ENCODE measurements at regions not wholly inside any gene's neighbourhood (a gene's known extent, or its start where the extent isn't known, plus 50 kb on each side); places are given as distances from the start of the nearest gene placed in this dataset.

DNA sequence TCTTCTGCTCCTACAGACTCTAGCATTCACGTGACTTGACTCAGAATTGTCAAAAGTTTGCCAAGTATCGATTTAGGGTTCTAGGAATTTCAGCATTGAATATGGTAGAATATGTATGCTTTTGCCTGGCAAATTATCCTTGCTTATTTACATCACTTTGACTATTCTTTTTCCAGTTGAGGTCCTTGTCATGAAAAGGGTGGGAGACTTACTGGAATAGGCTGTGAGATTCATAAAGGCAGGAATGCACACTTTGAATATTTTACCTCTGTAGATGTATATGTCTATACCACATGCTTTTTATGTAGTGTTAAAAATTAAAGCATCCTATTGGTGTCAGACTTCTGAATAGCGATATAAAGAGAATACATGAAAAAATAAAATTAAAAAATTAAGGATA lies 378.8 kb upstream of the RARB start:
- H3K27ac Mint-ChIP-seq: no peak overlapping the region
- H3K4me3 Mint-ChIP-seq: no peak overlapping the region
- H3K4me1 Mint-ChIP-seq (ENCODE audit: low read depth): no peaks in the 10 kb centered on the region
- no peaks in the 10 kb centered on the region for H3K36me3 Mint-ChIP-seq (ENCODE audit: low read depth)
- DNase-seq (ENCODE audit: low spot score): no peak
- intact Hi-C loops (cut with micrococcal nuclease): no loop called here
- peaks cover 8% of the 10 kb centered on the region for H3K9me3 Mint-ChIP-seq
- no peaks in the 10 kb centered on the region for H3K27me3 Mint-ChIP-seq (ENCODE audit: insufficient read depth)

GRCh38 chr3:25053360-25053759 lies 374.7 kb upstream of the RARB start:
- Mint-ChIP-seq H3K4me3 (no peak overlapping the region), H3K27ac (no peak overlapping the region), H3K9me3 (peaks cover 8% of the 10 kb centered on the region), H3K36me3 (ENCODE audit: low read depth) (no peaks in the 10 kb centered on the region), H3K27me3 (ENCODE audit: insufficient read depth) (no peaks in the 10 kb centered on the region), H3K4me1 (ENCODE audit: low read depth) (no peaks in the 10 kb centered on the region)
- DNase-seq (ENCODE audit: low spot score): no peak
- intact Hi-C loops (cut with micrococcal nuclease): no loop called here

GRCh38 chr3:25056036-25056755 lies 371.9 kb upstream of the RARB start:
- no peak for DNase-seq (ENCODE audit: low spot score)
- Mint-ChIP-seq H3K27ac (no peak overlapping the region), H3K36me3 (ENCODE audit: low read depth) (no peaks in the 10 kb centered on the region), H3K9me3 (no peaks in the 10 kb centered on the region), H3K4me1 (ENCODE audit: low read depth) (no peaks in the 10 kb centered on the region), H3K27me3 (ENCODE audit: insufficient read depth) (no peaks in the 10 kb centered on the region), H3K4me3 (no peak overlapping the region)
- intact Hi-C loops (cut with micrococcal nuclease): no loop called here

- Mint-ChIP-seq H3K36me3 (ENCODE audit: low read depth) (no peaks in the 10 kb centered on the region), H3K4me3 (no peak overlapping the region), H3K27me3 (ENCODE audit: insufficient read depth) (no peaks in the 10 kb centered on the region), H3K27ac (no peak overlapping the region), H3K9me3 (no peaks in the 10 kb centered on the region), H3K4me1 (ENCODE audit: low read depth) (no peaks in the 10 kb centered on the region)
- DNase-seq (ENCODE audit: low spot score): no peak
- intact Hi-C loops (cut with micrococcal nuclease): no loop called here
Measured at GRCh38 chr3:25056803-25057351, 371.2 kb upstream of the RARB start.

DNA sequence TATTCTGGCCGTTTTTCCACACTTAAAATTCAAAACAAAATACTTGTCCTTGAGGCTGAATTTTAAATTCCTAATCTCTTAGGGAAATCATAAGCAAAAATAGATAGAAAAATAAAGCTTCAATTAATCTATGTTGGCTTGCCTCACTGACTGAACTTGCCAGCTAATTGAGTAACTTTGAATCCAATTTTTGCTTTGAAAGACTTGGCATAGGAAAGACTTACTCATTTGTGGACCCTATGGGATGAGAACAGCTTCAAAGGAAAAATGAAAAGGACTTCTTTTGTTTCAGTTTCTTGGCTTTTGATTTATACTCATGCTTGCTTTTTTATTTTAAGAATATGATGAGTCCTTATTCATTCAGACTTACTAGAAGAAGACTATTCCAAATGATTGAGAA lies 370.7 kb upstream of the RARB start:
- H3K27ac Mint-ChIP-seq: no peak overlapping the region
- H3K9me3 Mint-ChIP-seq: no peaks in the 10 kb centered on the region
- no peaks in the 10 kb centered on the region for H3K4me1 Mint-ChIP-seq (ENCODE audit: low read depth)
- H3K4me3 Mint-ChIP-seq: no peak overlapping the region
- H3K27me3 Mint-ChIP-seq (ENCODE audit: insufficient read depth): no peaks in the 10 kb centered on the region
- intact Hi-C loops (cut with micrococcal nuclease): no loop called here
- no peak for DNase-seq (ENCODE audit: low spot score)
- no peaks in the 10 kb centered on the region for H3K36me3 Mint-ChIP-seq (ENCODE audit: low read depth)

GRCh38 chr3:25064681-25065080 lies 363.4 kb upstream of the RARB start:
- DNase-seq (ENCODE audit: low spot score): no peak
- H3K4me3 Mint-ChIP-seq: no peak overlapping the region

GRCh38 chr3:25069970-25070369 lies 358.1 kb upstream of the RARB start:
- H3K9me3 Mint-ChIP-seq: peaks cover 12% of the 10 kb centered on the region
- intact Hi-C loops (cut with micrococcal nuclease): no loop called here
- H3K36me3 Mint-ChIP-seq (ENCODE audit: low read depth): no peaks in the 10 kb centered on the region
- H3K27ac Mint-ChIP-seq: no peak overlapping the region
- no peaks in the 10 kb centered on the region for H3K27me3 Mint-ChIP-seq (ENCODE audit: insufficient read depth)
- DNase-seq (ENCODE audit: low spot score): no peak
- H3K4me3 Mint-ChIP-seq: no peak overlapping the region
- no peaks in the 10 kb centered on the region for H3K4me1 Mint-ChIP-seq (ENCODE audit: low read depth)

More at GRCh38 chr3:25064681-25065080, 363.4 kb upstream of the RARB start:
- intact Hi-C loops (cut with micrococcal nuclease): no loop called here
- Mint-ChIP-seq H3K9me3 (peaks cover 11% of the 10 kb centered on the region), H3K4me1 (ENCODE audit: low read depth) (no peaks in the 10 kb centered on the region), H3K27me3 (ENCODE audit: insufficient read depth) (no peaks in the 10 kb centered on the region), H3K27ac (no peak overlapping the region), H3K36me3 (ENCODE audit: low read depth) (no peaks in the 10 kb centered on the region)

DNA sequence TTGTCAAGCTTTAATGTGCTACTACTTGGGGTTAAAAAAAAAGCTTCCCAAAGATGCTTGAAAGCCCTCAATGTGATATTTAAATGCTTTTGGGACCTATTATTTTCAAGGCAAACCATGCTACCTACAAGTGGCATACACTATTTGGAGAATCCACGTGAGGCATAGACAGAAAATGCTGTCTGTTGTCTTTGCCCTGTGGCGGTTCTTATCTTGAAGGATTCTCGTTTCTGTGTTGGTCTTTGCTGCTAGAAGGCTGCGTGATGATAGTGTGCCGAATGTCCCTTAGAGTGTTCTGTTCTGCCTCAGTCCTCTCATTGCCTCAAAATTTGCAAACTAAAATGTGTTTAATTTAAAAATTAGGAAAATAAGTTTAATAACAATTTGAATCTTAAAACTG lies 356.2 kb upstream of the RARB start:
- H3K4me3 Mint-ChIP-seq: no peak overlapping the region
- intact Hi-C loops (cut with micrococcal nuclease): no loop called here
- peaks cover 9% of the 10 kb centered on the region for H3K9me3 Mint-ChIP-seq
- H3K4me1 Mint-ChIP-seq (ENCODE audit: low read depth): no peaks in the 10 kb centered on the region
- H3K36me3 Mint-ChIP-seq (ENCODE audit: low read depth): no peaks in the 10 kb centered on the region
- H3K27me3 Mint-ChIP-seq (ENCODE audit: insufficient read depth): no peaks in the 10 kb centered on the region
- H3K27ac Mint-ChIP-seq: no peak overlapping the region
- DNase-seq (ENCODE audit: low spot score): no peak

- Mint-ChIP-seq H3K4me3 (no peak overlapping the region), H3K9me3 (peaks cover 5% of the 10 kb centered on the region), H3K27me3 (ENCODE audit: insufficient read depth) (no peaks in the 10 kb centered on the region), H3K4me1 (ENCODE audit: low read depth) (no peaks in the 10 kb centered on the region), H3K27ac (no peak overlapping the region), H3K36me3 (ENCODE audit: low read depth) (no peaks in the 10 kb centered on the region)
- DNase-seq (ENCODE audit: low spot score): no peak
- intact Hi-C loops (cut with micrococcal nuclease): no loop called here
Measured at GRCh38 chr3:25073423-25073822, 354.6 kb upstream of the RARB start.

- no peak overlapping the region for H3K27ac Mint-ChIP-seq
- intact Hi-C loops (cut with micrococcal nuclease): no loop called here
- no peak overlapping the region for H3K4me3 Mint-ChIP-seq
- DNase-seq (ENCODE audit: low spot score): no peak
- peaks cover 5% of the 10 kb centered on the region for H3K9me3 Mint-ChIP-seq
- H3K27me3 Mint-ChIP-seq (ENCODE audit: insufficient read depth): no peaks in the 10 kb centered on the region
- no peaks in the 10 kb centered on the region for H3K4me1 Mint-ChIP-seq (ENCODE audit: low read depth)
- H3K36me3 Mint-ChIP-seq (ENCODE audit: low read depth): no peaks in the 10 kb centered on the region
Measured at GRCh38 chr3:25074149-25074548, 353.9 kb upstream of the RARB start.

GRCh38 chr3:25080461-25080860 lies 347.6 kb upstream of the RARB start:
- Mint-ChIP-seq H3K4me3 (no peak overlapping the region), H3K27me3 (ENCODE audit: insufficient read depth) (no peaks in the 10 kb centered on the region), H3K9me3 (no peaks in the 10 kb centered on the region), H3K4me1 (ENCODE audit: low read depth) (no peaks in the 10 kb centered on the region), H3K27ac (no peak overlapping the region), H3K36me3 (ENCODE audit: low read depth) (no peaks in the 10 kb centered on the region)
- DNase-seq (ENCODE audit: low spot score): no peak
- intact Hi-C loops (cut with micrococcal nuclease): no loop called here

DNA sequence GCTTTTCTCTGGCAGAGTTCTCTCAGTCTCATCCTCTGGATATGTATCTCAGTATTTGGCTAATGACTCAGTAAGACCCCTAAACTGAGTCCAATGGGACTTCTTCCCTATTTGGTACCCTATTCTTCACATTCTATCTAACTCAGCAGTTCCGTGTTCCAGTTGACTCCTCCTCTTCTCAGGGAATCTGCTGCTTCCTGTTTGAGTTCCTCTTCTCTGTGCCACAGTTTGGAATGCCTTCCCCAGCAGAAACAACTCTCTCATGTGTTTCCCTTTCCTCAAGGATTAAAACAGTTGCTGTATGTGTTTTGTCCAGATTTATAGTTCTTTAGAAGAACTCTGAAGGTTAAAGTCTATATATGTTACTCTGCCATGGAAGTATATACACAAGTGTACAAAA lies 344.0 kb upstream of the RARB start:
- Mint-ChIP-seq H3K27me3 (ENCODE audit: insufficient read depth) (no peaks in the 10 kb centered on the region), H3K9me3 (no peaks in the 10 kb centered on the region), H3K4me1 (ENCODE audit: low read depth) (no peaks in the 10 kb centered on the region), H3K27ac (no peak overlapping the region), H3K4me3 (no peak overlapping the region), H3K36me3 (ENCODE audit: low read depth) (no peaks in the 10 kb centered on the region)
- no peak for DNase-seq (ENCODE audit: low spot score)
- intact Hi-C loops (cut with micrococcal nuclease): no loop called here

GRCh38 chr3:25086721-25087120 lies 341.3 kb upstream of the RARB start:
- no peak for DNase-seq (ENCODE audit: low spot score)
- no peaks in the 10 kb centered on the region for H3K27me3 Mint-ChIP-seq (ENCODE audit: insufficient read depth)

DNA sequence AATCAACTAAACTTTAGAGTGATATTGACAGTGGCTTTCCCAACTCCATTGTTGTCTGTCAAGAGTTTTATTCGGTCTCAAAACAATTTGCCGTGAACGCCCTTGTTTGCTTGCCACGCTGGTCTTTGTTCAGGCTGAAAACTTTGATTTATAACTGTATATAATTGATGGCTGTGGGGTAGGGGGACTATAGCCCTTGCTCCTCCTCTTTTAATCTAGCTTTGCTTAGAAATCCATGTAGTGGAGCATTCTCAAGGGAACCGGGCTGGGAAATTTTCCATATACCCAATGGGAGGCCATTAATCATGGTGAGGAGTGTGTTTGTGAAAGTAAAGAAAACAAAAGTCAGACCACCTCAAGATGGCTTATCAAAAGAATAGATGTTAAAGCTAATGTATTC lies 339.8 kb upstream of the RARB start:
- H3K4me1 Mint-ChIP-seq (ENCODE audit: low read depth): no peaks in the 10 kb centered on the region
- intact Hi-C loops (cut with micrococcal nuclease): no loop called here
- H3K27me3 Mint-ChIP-seq (ENCODE audit: insufficient read depth): no peaks in the 10 kb centered on the region
- no peak overlapping the region for H3K27ac Mint-ChIP-seq
- DNase-seq (ENCODE audit: low spot score): no peak
- H3K4me3 Mint-ChIP-seq: no peak overlapping the region
- no peaks in the 10 kb centered on the region for H3K36me3 Mint-ChIP-seq (ENCODE audit: low read depth)
- no peaks in the 10 kb centered on the region for H3K9me3 Mint-ChIP-seq

More at GRCh38 chr3:25086721-25087120, 341.3 kb upstream of the RARB start:
- intact Hi-C loops (cut with micrococcal nuclease): no loop called here
- Mint-ChIP-seq H3K4me1 (ENCODE audit: low read depth) (no peaks in the 10 kb centered on the region), H3K4me3 (no peak overlapping the region), H3K27ac (no peak overlapping the region), H3K36me3 (ENCODE audit: low read depth) (no peaks in the 10 kb centered on the region), H3K9me3 (no peaks in the 10 kb centered on the region)

Measured in activated T-helper 1 cell treated with anti-CD3 and anti-CD28 coated beads, Interleukin-12 subunit alpha, Interleukin-12 subunit beta, Interleukin-2, Interleukin-4 antibody, amounts not matched to agents 30 ng/mL and 10 ng/mL and 1 ng/mL, durations not matched to agents 14 hours and 24 hours and 36 hours (primary cell).